Neural progenitor cell (in vitro differentiated cells): ENCODE measurements at regions not wholly inside any gene's neighbourhood (a gene's known extent, or its start where the extent isn't known, plus 50 kb on each side); places are given as distances from the start of the nearest gene placed in this dataset.

Experiments used
- DNase-seq: peaks from one replicate; pipeline ENCODE4 v3.0.0-alpha.2; 2016; ENCODE audit warnings: low spot score
- H2AFZ ChIP-seq: fragments of 200-600 bp; sonication (generic); replicated peaks from 2 replicates; pipeline ENCODE4 v1.6.1; 2016; ENCODE audit warnings: antibody characterized with exemption
- H3F3A ChIP-seq: fragments of 200-600 bp; sonication (generic); 2 replicates; pipeline ENCODE4 v1.6.1; 2016; ENCODE audit warnings: antibody characterized with exemption, low read depth
- H3K27ac ChIP-seq: fragments of 200-600 bp; sonication (generic); 2 replicates; pipeline ENCODE4 v1.5.1; 2016; ENCODE audit warnings: mild to moderate bottlenecking
- H3K27me3 ChIP-seq: fragments of 200-600 bp; sonication (generic); 2 replicates; pipeline ENCODE4 v1.6.1; 2016; ENCODE audit warnings: mild to moderate bottlenecking, moderate library complexity
- H3K36me3 ChIP-seq: fragments of 200-600 bp; sonication (generic); 2 replicates; pipeline ENCODE4 v1.5.1; 2016
- H3K4me1 ChIP-seq: fragments of 200-600 bp; sonication (generic); 2 replicates; pipeline ENCODE4 v1.6.1; 2016; ENCODE audit warnings: mixed run types
- H3K4me2 ChIP-seq: fragments of 200-600 bp; sonication (generic); 2 replicates; pipeline ENCODE4 v1.6.1; 2016
- H3K4me3 ChIP-seq: fragments of 200-600 bp; sonication (generic); 2 replicates; pipeline ENCODE4 v1.5.1; 2016
- H3K79me2 ChIP-seq: fragments of 200-600 bp; sonication (generic); 2 replicates; pipeline ENCODE4 v1.6.1; 2016; ENCODE audit warnings: low read depth
- H3K9ac ChIP-seq: fragments of 200-600 bp; sonication (generic); 2 replicates; pipeline ENCODE4 v1.6.1; 2016
- H3K9me3 ChIP-seq: fragments of 200-600 bp; sonication (generic); 2 replicates; pipeline ENCODE4 v1.5.1; 2016; ENCODE audit warnings: low read depth
- H4K20me1 ChIP-seq: fragments of 200-600 bp; sonication (generic); 2 replicates; pipeline ENCODE4 v1.6.1; 2016; ENCODE audit warnings: low read depth
- H3K27ac Mint-ChIP-seq: 3 replicates; pipeline ENCODE4 v1.8.0; 2021; ENCODE audit warnings: mixed read lengths
- H3K27me3 Mint-ChIP-seq: 2 replicates; pipeline ENCODE4 v1.8.0; 2022; ENCODE audit warnings: low read depth, mild to moderate bottlenecking, inconsistent platforms, moderate library complexity, mixed read lengths; ENCODE audit not compliant: insufficient read depth
- H3K36me3 Mint-ChIP-seq: 3 replicates; pipeline ENCODE4 v1.8.0; 2021; ENCODE audit warnings: mixed read lengths
- H3K4me1 Mint-ChIP-seq: 3 replicates; pipeline ENCODE4 v1.8.0; 2021; ENCODE audit warnings: mixed read lengths
- H3K4me3 Mint-ChIP-seq: 3 replicates; pipeline ENCODE4 v1.8.0; 2021; ENCODE audit warnings: mild to moderate bottlenecking, moderate library complexity, mixed read lengths
- H3K9me3 Mint-ChIP-seq: 3 replicates; pipeline ENCODE4 v1.8.0; 2020; ENCODE audit warnings: mixed read lengths
- EZH2 ChIP-seq: fragments of 200-600 bp; sonication (generic); IDR thresholded peaks from 2 replicates; pipeline ENCODE4 v1.6.1; 2017; ENCODE audit warnings: antibody characterized with exemption, mild to moderate bottlenecking, moderate library complexity
- EZH2phosphoT487 ChIP-seq: fragments of 200-600 bp; sonication (generic); IDR thresholded peaks from 2 replicates; pipeline ENCODE4 v1.6.1; 2017; ENCODE audit warnings: antibody characterized with exemption
- TF ChIP-seq, protein P1 (sequence below): fragments of 200-600 bp; sonication (generic); IDR thresholded peaks from 2 replicates; pipeline ENCODE4 v1.5.1; 2017; ENCODE audit warnings: antibody characterized with exemption, mild to moderate bottlenecking

DNA sequence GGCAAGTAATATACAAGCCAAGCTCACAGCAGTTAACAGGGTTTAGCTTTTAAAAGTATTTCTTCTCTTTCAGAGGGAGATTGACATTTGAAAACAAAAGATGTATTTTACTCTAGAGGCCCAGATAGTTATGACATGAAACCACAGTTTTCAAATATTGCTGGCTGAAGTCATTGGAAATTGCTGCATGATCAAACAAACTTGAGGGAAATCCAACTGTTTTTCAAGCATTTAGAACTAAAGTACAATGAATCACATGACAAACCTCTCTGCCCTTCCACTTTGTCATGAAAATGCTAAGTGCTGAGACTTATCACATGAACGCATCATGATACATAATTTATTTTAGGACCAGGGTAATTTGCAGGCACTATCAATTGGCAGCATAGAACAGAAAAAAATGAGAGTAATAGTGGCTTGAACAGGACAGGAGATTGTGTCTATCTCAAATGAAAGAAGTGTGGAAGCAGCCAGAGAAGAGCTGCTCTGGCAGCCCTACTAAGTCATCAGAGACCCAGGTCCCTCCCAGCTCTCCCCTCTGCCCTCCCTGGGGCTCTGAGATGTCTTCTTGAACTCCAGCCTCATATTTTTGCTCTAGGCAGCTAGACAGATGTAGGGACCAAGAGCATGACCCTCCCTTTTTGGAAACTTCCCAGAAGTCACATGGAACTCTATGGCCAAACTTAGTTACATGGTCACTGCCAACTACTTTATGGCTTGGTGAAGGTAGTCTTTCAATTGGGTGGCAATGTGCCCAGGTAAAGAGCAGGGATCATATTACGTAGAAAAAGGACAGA lies 90.1 kb upstream of the PELI2 start:
- H3K27ac ChIP-seq = no peak overlapping the region

DNA sequence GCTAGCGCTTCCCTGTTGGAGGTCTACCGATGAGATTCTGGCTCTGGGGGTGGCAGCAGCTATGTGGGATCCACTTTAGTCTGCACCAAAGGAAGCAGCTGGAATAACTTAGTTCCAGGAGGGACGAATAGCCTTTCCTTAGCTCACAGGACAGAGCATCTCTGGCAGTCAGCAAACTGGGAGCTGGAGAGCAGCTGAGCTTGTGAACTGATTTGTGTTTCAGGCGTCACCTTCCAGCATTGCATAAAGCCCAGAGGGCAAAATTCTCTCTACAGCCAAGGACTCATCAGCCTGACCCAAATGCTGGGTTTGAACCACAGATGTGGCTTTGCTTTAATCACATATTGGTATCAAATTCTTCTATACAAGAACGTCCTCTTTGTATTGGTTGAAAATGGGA lies 81.9 kb upstream of the PELI2 start:
- H3K27ac ChIP-seq = no peak overlapping the region
- no peaks in the 10 kb centered on the region for H3K79me2 ChIP-seq
- Mint-ChIP-seq H3K27me3 (peaks cover 2% of the 10 kb centered on the region), H3K36me3 (no peaks in the 10 kb centered on the region), H3K4me1 (no peaks in the 10 kb centered on the region), H3K9me3 (no peaks in the 10 kb centered on the region), H3K4me3 (no peak overlapping the region), H3K27ac (no peak overlapping the region)
- H3F3A ChIP-seq = no peaks in the 10 kb centered on the region
- no peaks in the 10 kb centered on the region for H3K4me1 ChIP-seq
- H4K20me1 ChIP-seq = no peaks in the 10 kb centered on the region
- H3K4me2 ChIP-seq = no peak overlapping the region
- H3K36me3 ChIP-seq = no peaks in the 10 kb centered on the region
- H3K9ac ChIP-seq = no peak overlapping the region
- no peaks in the 10 kb centered on the region for H3K9me3 ChIP-seq
- peak; percentile 5 for DNase-seq
- peak overlapping the region; percentile 28 for H2AFZ ChIP-seq
- H3K27me3 ChIP-seq = no peaks in the 10 kb centered on the region
- no peak overlapping the region for H3K4me3 ChIP-seq
- no peak for TF ChIP-seq EZH2
- TF ChIP-seq EZH2phosphoT487 = no peak
- TF ChIP-seq, protein P1, sequence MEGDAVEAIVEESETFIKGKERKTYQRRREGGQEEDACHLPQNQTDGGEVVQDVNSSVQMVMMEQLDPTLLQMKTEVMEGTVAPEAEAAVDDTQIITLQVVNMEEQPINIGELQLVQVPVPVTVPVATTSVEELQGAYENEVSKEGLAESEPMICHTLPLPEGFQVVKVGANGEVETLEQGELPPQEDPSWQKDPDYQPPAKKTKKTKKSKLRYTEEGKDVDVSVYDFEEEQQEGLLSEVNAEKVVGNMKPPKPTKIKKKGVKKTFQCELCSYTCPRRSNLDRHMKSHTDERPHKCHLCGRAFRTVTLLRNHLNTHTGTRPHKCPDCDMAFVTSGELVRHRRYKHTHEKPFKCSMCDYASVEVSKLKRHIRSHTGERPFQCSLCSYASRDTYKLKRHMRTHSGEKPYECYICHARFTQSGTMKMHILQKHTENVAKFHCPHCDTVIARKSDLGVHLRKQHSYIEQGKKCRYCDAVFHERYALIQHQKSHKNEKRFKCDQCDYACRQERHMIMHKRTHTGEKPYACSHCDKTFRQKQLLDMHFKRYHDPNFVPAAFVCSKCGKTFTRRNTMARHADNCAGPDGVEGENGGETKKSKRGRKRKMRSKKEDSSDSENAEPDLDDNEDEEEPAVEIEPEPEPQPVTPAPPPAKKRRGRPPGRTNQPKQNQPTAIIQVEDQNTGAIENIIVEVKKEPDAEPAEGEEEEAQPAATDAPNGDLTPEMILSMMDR = no peak

More for the DNA sequence above, 90.1 kb upstream of the PELI2 start:
- no peaks in the 10 kb centered on the region for H4K20me1 ChIP-seq
- H2AFZ ChIP-seq = no peak overlapping the region
- H3K27me3 ChIP-seq = no peaks in the 10 kb centered on the region
- H3K4me3 ChIP-seq = no peak overlapping the region
- H3K36me3 Mint-ChIP-seq = no peaks in the 10 kb centered on the region
- H3K27ac Mint-ChIP-seq = no peak overlapping the region
- H3K4me1 Mint-ChIP-seq = no peaks in the 10 kb centered on the region
- H3K27me3 Mint-ChIP-seq = peaks cover 3% of the 10 kb centered on the region
- H3K9me3 Mint-ChIP-seq = no peaks in the 10 kb centered on the region
- H3K4me3 Mint-ChIP-seq = no peak overlapping the region
- H3K4me2 ChIP-seq = no peak overlapping the region
- H3K36me3 ChIP-seq = no peaks in the 10 kb centered on the region
- no peaks in the 10 kb centered on the region for H3K9me3 ChIP-seq
- H3K9ac ChIP-seq = no peak overlapping the region
- no peaks in the 10 kb centered on the region for H3F3A ChIP-seq
- DNase-seq = no peak
- no peaks in the 10 kb centered on the region for H3K4me1 ChIP-seq
- TF ChIP-seq EZH2 = no peak
- H3K79me2 ChIP-seq = no peaks in the 10 kb centered on the region

DNA sequence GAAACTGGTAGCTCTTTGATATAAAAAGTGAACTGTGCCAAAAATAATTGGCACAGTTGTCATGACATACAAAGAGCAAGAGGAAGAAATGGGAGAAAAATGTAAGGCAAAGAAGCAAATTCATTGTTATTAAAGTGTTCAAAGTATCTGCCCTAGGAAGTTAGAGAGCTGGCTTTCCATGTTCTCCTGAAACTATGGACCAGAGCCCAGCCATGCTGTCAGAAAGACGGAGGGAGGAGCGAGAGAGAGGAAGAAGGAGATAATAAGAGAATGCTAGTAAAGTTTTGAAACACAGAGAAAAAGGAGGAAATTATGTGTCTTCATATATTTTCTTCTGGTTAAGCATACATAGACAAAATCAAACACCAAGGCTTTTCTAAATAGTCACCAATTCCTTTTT lies 78.1 kb upstream of the PELI2 start:
- no peak overlapping the region for H3K4me3 ChIP-seq
- H3K79me2 ChIP-seq = no peaks in the 10 kb centered on the region
- no peaks in the 10 kb centered on the region for H3K27me3 ChIP-seq
- Mint-ChIP-seq H3K27me3 (no peaks in the 10 kb centered on the region), H3K4me3 (no peak overlapping the region), H3K4me1 (no peaks in the 10 kb centered on the region), H3K27ac (no peak overlapping the region), H3K9me3 (no peaks in the 10 kb centered on the region), H3K36me3 (no peaks in the 10 kb centered on the region)
- no peaks in the 10 kb centered on the region for H3K36me3 ChIP-seq
- no peaks in the 10 kb centered on the region for H3K4me1 ChIP-seq
- H3K9ac ChIP-seq = no peak overlapping the region
- H3K4me2 ChIP-seq = no peak overlapping the region
- no peaks in the 10 kb centered on the region for H3F3A ChIP-seq
- no peak overlapping the region for H3K27ac ChIP-seq
- TF ChIP-seq, protein P1 = no peak
- TF ChIP-seq EZH2phosphoT487 = no peak
- no peak for TF ChIP-seq EZH2
- H4K20me1 ChIP-seq = no peaks in the 10 kb centered on the region
- DNase-seq = no peak
- H2AFZ ChIP-seq = no peak overlapping the region
- no peaks in the 10 kb centered on the region for H3K9me3 ChIP-seq

DNA sequence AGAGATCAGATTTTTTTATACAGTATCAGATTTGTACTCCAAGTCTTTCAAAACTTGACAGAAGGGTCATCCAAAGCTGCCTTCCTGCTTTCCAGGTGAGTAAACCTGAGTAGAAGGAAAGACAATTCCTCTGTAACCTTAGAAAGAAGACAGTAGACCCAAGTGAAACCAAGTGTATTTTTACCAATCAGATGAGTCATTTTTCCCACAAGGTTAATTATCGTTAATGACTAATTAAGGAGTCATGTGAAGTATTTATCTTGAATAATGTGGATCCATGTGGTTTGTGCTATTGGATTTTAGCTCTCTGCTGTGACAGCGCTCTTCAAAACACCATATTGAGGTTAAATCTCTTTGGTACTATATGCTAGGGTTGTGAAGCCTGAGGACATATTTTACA lies 74.0 kb upstream of the PELI2 start:
- Mint-ChIP-seq H3K4me3 (no peak overlapping the region), H3K27me3 (no peaks in the 10 kb centered on the region), H3K36me3 (no peaks in the 10 kb centered on the region), H3K9me3 (no peaks in the 10 kb centered on the region), H3K4me1 (no peaks in the 10 kb centered on the region), H3K27ac (no peak overlapping the region)
- Histone ChIP-seq H3K4me2 (no peak overlapping the region), H3K79me2 (no peaks in the 10 kb centered on the region), H3K9me3 (no peaks in the 10 kb centered on the region), H3K4me3 (no peak overlapping the region), H3K9ac (no peak overlapping the region), H3F3A (no peaks in the 10 kb centered on the region), H3K4me1 (no peaks in the 10 kb centered on the region), H2AFZ (no peak overlapping the region), H3K27me3 (no peaks in the 10 kb centered on the region), H3K27ac (no peak overlapping the region), H3K36me3 (no peaks in the 10 kb centered on the region), H4K20me1 (no peaks in the 10 kb centered on the region)
- no peak for TF ChIP-seq EZH2phosphoT487
- TF ChIP-seq EZH2 = no peak
- TF ChIP-seq, protein P1 = no peak
- DNase-seq = no peak
